ENCODE measurements at regions not wholly inside any gene's neighbourhood (a gene's known extent, or its start where the extent isn't known, plus 50 kb on each side); places are given as distances from the start of the nearest gene placed in this dataset.

DNA sequence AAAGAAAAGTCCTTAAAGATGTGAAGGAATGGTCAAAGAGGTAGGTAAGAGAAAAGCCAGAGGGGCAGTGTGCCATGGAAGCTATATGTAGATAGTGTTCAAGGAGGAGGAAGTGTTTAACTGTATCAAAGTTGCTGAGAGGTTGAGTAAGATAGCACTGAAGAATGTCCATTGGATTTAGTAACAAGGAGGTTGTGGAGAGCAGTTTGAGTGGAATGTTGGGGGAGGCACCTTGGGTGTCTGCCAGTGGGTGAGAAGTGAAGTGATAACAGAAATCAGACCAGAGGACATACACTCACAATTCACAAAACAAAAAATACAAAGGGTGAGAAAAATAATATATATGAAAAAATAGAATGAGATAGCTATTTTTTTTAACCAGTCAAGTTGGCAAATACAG is 121.3 kb upstream of the AMOT start:
- no peaks in the 10 kb centered on the region for H3K4me1 ChIP-seq (ENCODE audit: control insufficient read depth in 2 of 2, insufficient read depth in 1 of 2, low read depth in 1 of 2, low read length in 2 of 2)
- H3K4me3 ChIP-seq (ENCODE audit: low read length in 2 of 2): no peak overlapping the region
- no peak overlapping the region for H3K4me2 ChIP-seq (ENCODE audit: insufficient read depth, low read length, poor library complexity, severe bottlenecking)
- no peak overlapping the region for H3K9ac ChIP-seq (ENCODE audit: low read depth, low read length, poor library complexity)
- no peak overlapping the region for H3K23ac ChIP-seq (ENCODE audit: low read depth, low read length, poor library complexity)
- no peaks in the 10 kb centered on the region for H3K9me3 ChIP-seq (replicated peaks in 1 of 2; ENCODE audit: control insufficient read depth in 2 of 2, insufficient read depth in 1 of 2, low read depth in 1 of 2, low read length in 2 of 2)
- no peak for DNase-seq (ENCODE audit: low spot score)
- no peak overlapping the region for H2AFZ ChIP-seq (ENCODE audit: low read length)
- H3K18ac ChIP-seq (ENCODE audit: low read length): no peak overlapping the region
- no peak overlapping the region for H2BK15ac ChIP-seq (ENCODE audit: low read length)
- no peaks in the 10 kb centered on the region for H3K79me1 ChIP-seq (ENCODE audit: low read depth, low read length)
- H4K8ac ChIP-seq (ENCODE audit: low read depth, low read length): no peak overlapping the region
- H2BK120ac ChIP-seq (ENCODE audit: low read depth, low read length): no peak overlapping the region
- H3K27me3 ChIP-seq (ENCODE audit: control insufficient read depth in 3 of 3, insufficient read depth in 3 of 3, low read depth in 1 of 3, low read length in 3 of 3): no peaks in the 10 kb centered on the region
- H3K27ac ChIP-seq (replicated peaks; ENCODE audit: low read length): no peak overlapping the region
- H3K14ac ChIP-seq (ENCODE audit: low read length): no peak overlapping the region
- H2BK5ac ChIP-seq (ENCODE audit: low read length): no peak overlapping the region
- no peak overlapping the region for H3K4ac ChIP-seq (ENCODE audit: low read length)
- no peak overlapping the region for H2AK5ac ChIP-seq (ENCODE audit: low read depth, low read length)
- H2BK12ac ChIP-seq (ENCODE audit: low read length): no peak overlapping the region
- no peak overlapping the region for H4K91ac ChIP-seq (ENCODE audit: low read depth, low read length, poor library complexity)
- no peaks in the 10 kb centered on the region for H3K36me3 ChIP-seq (replicated peaks in 1 of 2; ENCODE audit: control insufficient read depth in 2 of 2, insufficient read depth in 2 of 2, low read length in 2 of 2)

GRCh38 chrX:112947981-112948615 is 107.5 kb upstream of the AMOT start:
- no peak overlapping the region for H2BK12ac ChIP-seq (ENCODE audit: low read length)
- H4K91ac ChIP-seq (ENCODE audit: low read depth, low read length, poor library complexity): no peak overlapping the region
- no peak overlapping the region for H3K4ac ChIP-seq (ENCODE audit: low read length)
- H3K79me1 ChIP-seq (ENCODE audit: low read depth, low read length): no peaks in the 10 kb centered on the region
- peaks cover 0 to 3% (median 0%) of the 10 kb centered on the region in 3 experiments for H3K27me3 ChIP-seq (ENCODE audit: control insufficient read depth in 3 of 3, insufficient read depth in 3 of 3, low read depth in 1 of 3, low read length in 3 of 3)
- no peak overlapping the region for H4K8ac ChIP-seq (ENCODE audit: low read depth, low read length)
- DNase-seq (ENCODE audit: low spot score): no peak
- no peak overlapping the region for H2AK5ac ChIP-seq (ENCODE audit: low read depth, low read length)
- WGBS, 2 donors (ENCODE audit: extremely low coverage in 2 of 2, insufficient read length in 2 of 2, insufficient replicate concordance in 1 of 2): no CpG with 5 or more reads among the region's 2 CpGs
- H3K9me3 ChIP-seq (replicated peaks in 1 of 2; ENCODE audit: control insufficient read depth in 2 of 2, insufficient read depth in 1 of 2, low read depth in 1 of 2, low read length in 2 of 2): no peaks in the 10 kb centered on the region
- H3K4me2 ChIP-seq (ENCODE audit: insufficient read depth, low read length, poor library complexity, severe bottlenecking): no peak overlapping the region
- H3K36me3 ChIP-seq (replicated peaks in 1 of 2; ENCODE audit: control insufficient read depth in 2 of 2, insufficient read depth in 2 of 2, low read length in 2 of 2): no peaks in the 10 kb centered on the region
- no peak overlapping the region for H3K9ac ChIP-seq (ENCODE audit: low read depth, low read length, poor library complexity)
- no peak overlapping the region for H3K14ac ChIP-seq (ENCODE audit: low read length)
- no peak overlapping the region for H2BK5ac ChIP-seq (ENCODE audit: low read length)
- no peak overlapping the region for H3K18ac ChIP-seq (ENCODE audit: low read length)
- no peak overlapping the region for H2AFZ ChIP-seq (ENCODE audit: low read length)
- no peak overlapping the region for H2BK15ac ChIP-seq (ENCODE audit: low read length)
- no peak overlapping the region for H3K23ac ChIP-seq (ENCODE audit: low read depth, low read length, poor library complexity)
- H3K4me3 ChIP-seq (ENCODE audit: low read length in 2 of 2): no peak overlapping the region
- H3K4me1 ChIP-seq (ENCODE audit: control insufficient read depth in 2 of 2, insufficient read depth in 1 of 2, low read depth in 1 of 2, low read length in 2 of 2): no peaks in the 10 kb centered on the region
- H2BK120ac ChIP-seq (ENCODE audit: low read depth, low read length): no peak overlapping the region
- no peak overlapping the region for H3K27ac ChIP-seq (replicated peaks; ENCODE audit: low read length)

- Histone ChIP-seq H3K4me2 (ENCODE audit: insufficient read depth, low read length, poor library complexity, severe bottlenecking) (no peak overlapping the region), H2AK5ac (ENCODE audit: low read depth, low read length) (no peak overlapping the region), H2BK5ac (ENCODE audit: low read length) (no peak overlapping the region), H4K91ac (ENCODE audit: low read depth, low read length, poor library complexity) (no peak overlapping the region), H3K4me1 (ENCODE audit: control insufficient read depth in 2 of 2, insufficient read depth in 1 of 2, low read depth in 1 of 2, low read length in 2 of 2) (no peaks in the 10 kb centered on the region), H3K9me3 (replicated peaks in 1 of 2; ENCODE audit: control insufficient read depth in 2 of 2, insufficient read depth in 1 of 2, low read depth in 1 of 2, low read length in 2 of 2) (no peaks in the 10 kb centered on the region), H3K4ac (ENCODE audit: low read length) (no peak overlapping the region), H3K27me3 (ENCODE audit: control insufficient read depth in 3 of 3, insufficient read depth in 3 of 3, low read depth in 1 of 3, low read length in 3 of 3) (no peaks in the 10 kb centered on the region), H3K18ac (ENCODE audit: low read length) (no peak overlapping the region), H2BK12ac (ENCODE audit: low read length) (no peak overlapping the region), H3K4me3 (ENCODE audit: low read length in 2 of 2) (no peak overlapping the region), H3K36me3 (replicated peaks in 1 of 2; ENCODE audit: control insufficient read depth in 2 of 2, insufficient read depth in 2 of 2, low read length in 2 of 2) (no peaks in the 10 kb centered on the region), H2BK15ac (ENCODE audit: low read length) (no peak overlapping the region), H3K23ac (ENCODE audit: low read depth, low read length, poor library complexity) (no peak overlapping the region), H3K27ac (replicated peaks; ENCODE audit: low read length) (no peak overlapping the region), H4K8ac (ENCODE audit: low read depth, low read length) (no peak overlapping the region), H2BK120ac (ENCODE audit: low read depth, low read length) (no peak overlapping the region), H3K14ac (ENCODE audit: low read length) (no peak overlapping the region), H3K9ac (ENCODE audit: low read depth, low read length, poor library complexity) (no peak overlapping the region), H2AFZ (ENCODE audit: low read length) (no peak overlapping the region), H3K79me1 (ENCODE audit: low read depth, low read length) (no peaks in the 10 kb centered on the region)
- WGBS, 2 donors (ENCODE audit: extremely low coverage in 2 of 2, insufficient read length in 2 of 2, insufficient replicate concordance in 1 of 2): no CpG with 5 or more reads among the region's 1 CpG
- no peak for DNase-seq (ENCODE audit: low spot score)
Observed at GRCh38 chrX:112946227-112946626, 105.6 kb upstream of the AMOT start.

- no peak overlapping the region for H3K18ac ChIP-seq (ENCODE audit: low read length)
- no peak for DNase-seq (ENCODE audit: low spot score)
- no peak overlapping the region for H3K4ac ChIP-seq (ENCODE audit: low read length)
- H2BK12ac ChIP-seq (ENCODE audit: low read length): no peak overlapping the region
- H3K4me1 ChIP-seq (ENCODE audit: control insufficient read depth in 2 of 2, insufficient read depth in 1 of 2, low read depth in 1 of 2, low read length in 2 of 2): no peaks in the 10 kb centered on the region
- H3K9ac ChIP-seq (ENCODE audit: low read depth, low read length, poor library complexity): no peak overlapping the region
- no peak overlapping the region for H3K4me2 ChIP-seq (ENCODE audit: insufficient read depth, low read length, poor library complexity, severe bottlenecking)
- H3K27me3 ChIP-seq (ENCODE audit: control insufficient read depth in 3 of 3, insufficient read depth in 3 of 3, low read depth in 1 of 3, low read length in 3 of 3): no peaks in the 10 kb centered on the region
- WGBS, 2 donors (ENCODE audit: extremely low coverage in 2 of 2, insufficient read length in 2 of 2, insufficient replicate concordance in 1 of 2): no CpG with 5 or more reads among the region's 6 CpGs
- H2BK5ac ChIP-seq (ENCODE audit: low read length): no peak overlapping the region
- H4K8ac ChIP-seq (ENCODE audit: low read depth, low read length): no peak overlapping the region
- H2AFZ ChIP-seq (ENCODE audit: low read length): no peak overlapping the region
- no peak overlapping the region for H2AK5ac ChIP-seq (ENCODE audit: low read depth, low read length)
- H2BK120ac ChIP-seq (ENCODE audit: low read depth, low read length): no peak overlapping the region
- no peak overlapping the region for H3K27ac ChIP-seq (replicated peaks; ENCODE audit: low read length)
- H3K23ac ChIP-seq (ENCODE audit: low read depth, low read length, poor library complexity): no peak overlapping the region
- no peak overlapping the region for H3K4me3 ChIP-seq (ENCODE audit: low read length in 2 of 2)
- H3K79me1 ChIP-seq (ENCODE audit: low read depth, low read length): no peaks in the 10 kb centered on the region
- no peak overlapping the region for H3K14ac ChIP-seq (ENCODE audit: low read length)
- no peak overlapping the region for H2BK15ac ChIP-seq (ENCODE audit: low read length)
- H3K9me3 ChIP-seq (replicated peaks in 1 of 2; ENCODE audit: control insufficient read depth in 2 of 2, insufficient read depth in 1 of 2, low read depth in 1 of 2, low read length in 2 of 2): no peaks in the 10 kb centered on the region
- no peak overlapping the region for H4K91ac ChIP-seq (ENCODE audit: low read depth, low read length, poor library complexity)
- no peaks in the 10 kb centered on the region for H3K36me3 ChIP-seq (replicated peaks in 1 of 2; ENCODE audit: control insufficient read depth in 2 of 2, insufficient read depth in 2 of 2, low read length in 2 of 2)
Observed at GRCh38 chrX:112945826-112946225, 105.2 kb upstream of the AMOT start.

Measured in neuronal stem cell (in vitro differentiated cells).